ENCODE measurements at regions not wholly inside any gene's neighbourhood (a gene's known extent, or its start where the extent isn't known, plus 50 kb on each side); places are given as distances from the start of the nearest gene placed in this dataset.

DNA sequence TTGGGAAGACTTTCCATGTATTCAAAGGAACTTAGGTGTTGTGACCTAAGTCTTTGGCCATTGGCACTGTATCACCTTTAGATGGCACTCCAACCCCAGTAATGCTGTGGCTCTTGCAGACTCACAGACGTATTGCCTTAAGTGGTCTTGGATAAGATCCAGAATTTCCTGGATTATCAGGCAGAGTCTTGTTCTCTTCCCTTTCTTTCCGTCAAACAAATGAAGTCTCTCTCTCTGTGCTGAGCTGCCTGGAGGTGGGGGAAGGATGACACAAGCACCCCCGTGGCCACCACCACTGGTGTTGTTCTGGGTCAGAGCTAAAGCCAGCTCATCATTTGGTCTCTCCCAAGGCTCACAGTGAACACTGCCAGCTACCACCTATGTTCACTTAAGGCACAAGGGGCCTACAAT lies 789.9 kb upstream of the KIF2B start:
- TF ChIP-seq CTCF (IDR thresholded peaks at IDR 0.05 in 4 of 5, conservative IDR thresholded peaks at IDR 0.05 in 1 of 5) (peak in 4 of 5 experiments; percentile 38 to 58 (median 48)), POLR2A (IDR thresholded peaks at IDR 0.05) (no peak)
